Mucosa of descending colon (tissue), 3 donors: ENCODE measurements at regions not wholly inside any gene's neighbourhood (a gene's known extent, or its start where the extent isn't known, plus 50 kb on each side); places are given as distances from the start of the nearest gene placed in this dataset.

Experiments used
- ATAC-seq: fragments of 200-7000 bp; cut with Tn5 transposase; one replicate; pipeline ENCODE4 v1.9.1; 2020; ENCODE audit warnings: mild to moderate bottlenecking, moderate library complexity
- DNase-seq, 3 donors: peaks; one replicate each; pipeline ENCODE4 v3.0.0-alpha.2; 2020
- H3K36me3 ChIP-seq: fragments of 200-600 bp; one replicate; pipeline ENCODE4 v1.8.0; 2021; ENCODE audit warnings: low read depth, mild to moderate bottlenecking
- H3K4me1 ChIP-seq: fragments of 200-600 bp; one replicate; pipeline ENCODE4 v1.8.0; 2021; ENCODE audit warnings: low read depth, mild to moderate bottlenecking
- H3K4me3 ChIP-seq: fragments of 200-600 bp; one replicate; pipeline ENCODE4 v1.8.0; 2021; ENCODE audit warnings: mild to moderate bottlenecking
- H3K9me3 ChIP-seq: fragments of 200-600 bp; one replicate; pipeline ENCODE4 v1.8.0; 2021; ENCODE audit warnings: mild to moderate bottlenecking
- intact Hi-C, 2 donors: fragments of 100-400 bp; cut with DNase I in 1 of 2; cut with micrococcal nuclease in 1 of 2; formaldehyde crosslinking; loops; one replicate each; pipeline versions ENCODE4 v1.11.0 to v1.11.1; 2022; cut with DNase I, micrococcal nuclease
- TF ChIP-seq, protein P1 (sequence below): fragments of 200-600 bp; IDR thresholded peaks from one replicate; pipeline ENCODE4 v1.8.0; 2022; ENCODE audit warnings: antibody characterized with exemption, mild to moderate bottlenecking
- donor health status: DM: no; HTN: no; CAD: no; lungs with moderate emphysema.
- donor health status: DM: no; HTN: no; CAD: no.
- donor health status: DM: no; HTN: yes; CAD: no.

GRCh38 chr22:22352371-22352999 lies 107.9 kb downstream of the VPREB1 start:
- ATAC-seq, result no peak

DNA sequence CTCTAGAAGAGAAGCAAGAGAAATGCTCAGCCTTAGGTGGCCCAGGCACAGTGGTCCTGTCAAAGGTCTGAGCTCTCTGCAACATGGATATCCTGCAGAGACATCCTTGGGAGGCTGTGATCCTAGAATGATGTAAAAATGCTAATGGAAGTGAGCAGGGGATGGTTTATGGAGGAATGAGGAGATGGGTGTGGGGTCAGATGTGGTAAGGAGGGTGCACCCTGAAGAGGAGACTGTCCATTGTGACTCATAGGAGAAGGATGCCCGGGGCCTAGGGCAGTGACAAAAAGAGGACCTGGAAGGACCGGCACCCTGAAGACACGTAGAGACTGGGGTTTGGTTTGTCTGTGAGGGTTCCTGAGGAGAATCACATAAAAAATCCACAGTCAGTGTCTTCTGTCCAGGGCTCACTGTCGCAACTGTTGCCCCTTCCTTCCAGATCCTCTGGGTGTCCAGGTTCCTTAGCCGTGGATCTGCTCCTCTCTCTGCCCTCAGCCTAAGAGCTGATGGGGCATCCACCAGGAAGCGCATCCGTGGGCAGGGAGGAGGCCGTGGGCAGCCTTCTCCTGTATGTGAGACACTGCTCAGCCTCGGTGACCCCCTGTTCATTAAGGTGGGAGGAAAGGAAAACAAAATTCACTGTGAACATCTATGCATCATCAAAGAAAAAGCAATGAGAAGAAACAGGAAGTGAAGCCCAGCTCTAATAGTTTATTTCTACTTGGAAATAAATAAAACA lies 110.7 kb downstream of the VPREB1 start:
- Histone ChIP-seq H3K4me3 (no peak overlapping the region), H3K4me1 (no peaks in the 10 kb centered on the region), H3K9me3 (no peaks in the 10 kb centered on the region), H3K36me3 (no peaks in the 10 kb centered on the region)
- DNase-seq, result no peak
- TF ChIP-seq, protein P1, sequence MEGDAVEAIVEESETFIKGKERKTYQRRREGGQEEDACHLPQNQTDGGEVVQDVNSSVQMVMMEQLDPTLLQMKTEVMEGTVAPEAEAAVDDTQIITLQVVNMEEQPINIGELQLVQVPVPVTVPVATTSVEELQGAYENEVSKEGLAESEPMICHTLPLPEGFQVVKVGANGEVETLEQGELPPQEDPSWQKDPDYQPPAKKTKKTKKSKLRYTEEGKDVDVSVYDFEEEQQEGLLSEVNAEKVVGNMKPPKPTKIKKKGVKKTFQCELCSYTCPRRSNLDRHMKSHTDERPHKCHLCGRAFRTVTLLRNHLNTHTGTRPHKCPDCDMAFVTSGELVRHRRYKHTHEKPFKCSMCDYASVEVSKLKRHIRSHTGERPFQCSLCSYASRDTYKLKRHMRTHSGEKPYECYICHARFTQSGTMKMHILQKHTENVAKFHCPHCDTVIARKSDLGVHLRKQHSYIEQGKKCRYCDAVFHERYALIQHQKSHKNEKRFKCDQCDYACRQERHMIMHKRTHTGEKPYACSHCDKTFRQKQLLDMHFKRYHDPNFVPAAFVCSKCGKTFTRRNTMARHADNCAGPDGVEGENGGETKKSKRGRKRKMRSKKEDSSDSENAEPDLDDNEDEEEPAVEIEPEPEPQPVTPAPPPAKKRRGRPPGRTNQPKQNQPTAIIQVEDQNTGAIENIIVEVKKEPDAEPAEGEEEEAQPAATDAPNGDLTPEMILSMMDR, result no peak
- no peak for ATAC-seq
- intact Hi-C loops, result no loop called here

More at GRCh38 chr22:22352371-22352999, 107.9 kb downstream of the VPREB1 start:
- TF ChIP-seq, protein P1, result no peak
- no peaks in the 10 kb centered on the region for H3K36me3 ChIP-seq
- no peaks in the 10 kb centered on the region for H3K9me3 ChIP-seq
- intact Hi-C loops, result no loop called here
- H3K4me1 ChIP-seq, result no peaks in the 10 kb centered on the region
- H3K4me3 ChIP-seq, result no peak overlapping the region
- no peak for DNase-seq

- peak; percentile 76 to 82 (median 76) for DNase-seq
- Histone ChIP-seq H3K4me3 (no peak overlapping the region), H3K9me3 (no peaks in the 10 kb centered on the region), H3K4me1 (no peaks in the 10 kb centered on the region), H3K36me3 (no peaks in the 10 kb centered on the region)
- intact Hi-C loops, result no loop called here
- TF ChIP-seq, protein P1, result peak; percentile 42
- ATAC-seq, result peak; percentile 97
These were observed 112.7 kb downstream of the VPREB1 start for GRCh38 chr22:22357024-22357883.

DNA sequence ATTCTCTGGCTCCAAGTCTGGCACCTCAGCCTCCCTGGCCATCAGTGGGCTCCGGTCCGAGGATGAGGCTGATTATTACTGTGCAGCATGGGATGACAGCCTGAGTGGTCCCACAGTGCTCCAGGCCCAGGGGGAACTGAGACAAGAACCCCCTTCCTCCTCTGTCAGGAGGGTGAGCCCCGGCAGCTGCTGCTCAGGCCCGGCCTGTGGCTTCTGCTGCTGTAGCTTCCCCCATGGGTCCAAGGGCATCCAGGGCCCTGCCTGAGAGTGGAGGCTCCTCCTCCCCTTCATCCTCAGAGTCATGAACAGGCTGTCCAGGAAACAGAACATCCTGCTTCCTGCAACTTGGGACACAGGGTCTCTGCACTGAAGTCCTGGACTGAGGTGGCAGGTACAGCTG lies 113.6 kb downstream of the VPREB1 start:
- H3K4me1 ChIP-seq, result no peaks in the 10 kb centered on the region
- peak; percentile 7 for ATAC-seq
- intact Hi-C loops, result no loop called here
- no peak overlapping the region for H3K4me3 ChIP-seq
- no peak for DNase-seq
- H3K9me3 ChIP-seq, result no peaks in the 10 kb centered on the region
- TF ChIP-seq, protein P1, result no peak
- H3K36me3 ChIP-seq, result no peaks in the 10 kb centered on the region

DNA sequence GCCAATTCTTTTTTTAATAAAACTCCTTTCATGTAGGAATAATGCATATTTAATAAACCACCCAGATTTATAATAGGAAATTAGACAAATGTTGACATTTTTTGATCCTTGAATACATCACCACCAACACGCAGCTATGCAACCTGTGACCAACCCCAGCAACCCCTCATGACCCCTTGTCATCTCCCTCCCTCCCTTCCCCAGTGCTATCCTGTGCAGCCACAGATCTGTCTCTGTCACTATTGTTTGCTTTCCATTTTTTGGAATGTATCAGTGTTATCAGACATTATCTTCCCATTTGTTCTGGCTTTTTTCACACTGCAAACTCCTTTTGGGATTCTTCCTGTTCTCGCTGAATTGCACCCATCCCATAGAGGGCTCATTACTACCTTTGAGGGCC lies 114.1 kb downstream of the VPREB1 start:
- H3K4me3 ChIP-seq, result no peak overlapping the region
- intact Hi-C loops, result no loop called here
- ATAC-seq, result no peak

More for the DNA sequence above, 114.1 kb downstream of the VPREB1 start:
- Histone ChIP-seq H3K36me3 (no peaks in the 10 kb centered on the region), H3K9me3 (no peaks in the 10 kb centered on the region), H3K4me1 (no peaks in the 10 kb centered on the region)
- no peak for DNase-seq
- TF ChIP-seq, protein P1, result no peak
